Caco-2 (cell line): ENCODE measurements at regions not wholly inside any gene's neighbourhood (a gene's known extent, or its start where the extent isn't known, plus 50 kb on each side); places are given as distances from the start of the nearest gene placed in this dataset.

Source experiments
- BruUV-seq: library from RNA; stranded (reverse); fragments of 400-500 nt; replicated peaks from 2 replicates; lab custom pipeline; 2021; lab: Mats Ljungman, UMichigan
- CTCF ChIA-PET: fragments of 300-600 bp; sonication (Branson Sonifier 250); formaldehyde crosslinking; loops from one replicate; lab custom pipeline; 2022; ENCODE audit warnings: antibody characterized with exemption; lab: Charles Lee
- POLR2A ChIA-PET: fragments of 300-600 bp; sonication (Branson Sonifier 250); formaldehyde crosslinking; loops from one replicate; lab custom pipeline; 2022; ENCODE audit warnings: antibody characterized with exemption; lab: Charles Lee
- DNase-seq, 2 experiments: peaks; one replicate each; pipeline versions ENCODE4 v3.0.0 to v3.0.0-alpha.2; 2020 to 2022
- H3K27me3 ChIP-seq: replicated peaks from 2 replicates; pipeline ENCODE4 v1.6.0; 2011; ENCODE audit warnings: low read length; ENCODE audit not compliant: control insufficient read depth, insufficient read depth
- H3K36me3 ChIP-seq: 2 replicates; pipeline ENCODE4 v1.5.1; 2011; ENCODE audit warnings: low read length; ENCODE audit not compliant: control insufficient read depth, insufficient read depth
- H3K4me1 ChIP-seq: fragments of 250-450 bp; sonication (Bioruptor Pico); 2 replicates; pipeline ENCODE4 v1.5.1; 2020; ENCODE audit warnings: mild to moderate bottlenecking
- H3K4me3 ChIP-seq: 2 replicates; pipeline ENCODE4 v1.5.1; 2011; ENCODE audit warnings: low read depth, mild to moderate bottlenecking, control low read depth, low read length
- H3K9me3 ChIP-seq: fragments of 250-450 bp; sonication (Bioruptor Pico); 2 replicates; pipeline ENCODE4 v1.5.1; 2020; ENCODE audit warnings: mild to moderate bottlenecking, moderate library complexity
- H3K27ac Mint-ChIP-seq: one replicate; pipeline ENCODE4 v1.8.0; 2022; ENCODE audit warnings: mixed read lengths; ENCODE audit not compliant: unreplicated experiment
- H3K27me3 Mint-ChIP-seq: one replicate; pipeline ENCODE4 v1.8.0; 2022; ENCODE audit warnings: mixed read lengths; ENCODE audit not compliant: insufficient read depth, unreplicated experiment
- H3K36me3 Mint-ChIP-seq: one replicate; pipeline ENCODE4 v1.8.0; 2022; ENCODE audit warnings: mild to moderate bottlenecking, mixed read lengths; ENCODE audit not compliant: insufficient read depth, unreplicated experiment
- H3K4me1 Mint-ChIP-seq: one replicate; pipeline ENCODE4 v1.8.0; 2022; ENCODE audit warnings: low read depth, mixed read lengths; ENCODE audit not compliant: unreplicated experiment
- H3K4me3 Mint-ChIP-seq: one replicate; pipeline ENCODE4 v1.8.0; 2022; ENCODE audit warnings: mild to moderate bottlenecking, moderate library complexity, mixed read lengths; ENCODE audit not compliant: unreplicated experiment
- H3K9me3 Mint-ChIP-seq: one replicate; pipeline ENCODE4 v1.8.0; 2022; ENCODE audit warnings: mixed read lengths; ENCODE audit not compliant: unreplicated experiment
- intact Hi-C: fragments of 100-400 bp; cut with micrococcal nuclease; formaldehyde crosslinking; loops from one replicate; pipeline ENCODE4 v1.10.0; 2022; ENCODE audit not compliant: unreplicated experiment
- TF ChIP-seq, protein P1 (sequence below), 2 experiments: fragments of 200-600 bp in 1 of 2; IDR thresholded peaks; 1 replicate in 1 of 2; 2 replicates in 1 of 2; pipeline versions ENCODE4 v1.5.1 to v1.8.0; 2011 to 2022; ENCODE audit warnings: antibody characterized with exemption in 1 of 2, control low read depth in 1 of 2, inconsistent platforms in 1 of 2, low read depth in 1 of 2, low read length in 1 of 2, mild to moderate bottlenecking in 1 of 2, moderate library complexity in 1 of 2; ENCODE audit not compliant: insufficient read depth in 1 of 2, severe bottlenecking in 1 of 2, unreplicated experiment in 1 of 2

DNA sequence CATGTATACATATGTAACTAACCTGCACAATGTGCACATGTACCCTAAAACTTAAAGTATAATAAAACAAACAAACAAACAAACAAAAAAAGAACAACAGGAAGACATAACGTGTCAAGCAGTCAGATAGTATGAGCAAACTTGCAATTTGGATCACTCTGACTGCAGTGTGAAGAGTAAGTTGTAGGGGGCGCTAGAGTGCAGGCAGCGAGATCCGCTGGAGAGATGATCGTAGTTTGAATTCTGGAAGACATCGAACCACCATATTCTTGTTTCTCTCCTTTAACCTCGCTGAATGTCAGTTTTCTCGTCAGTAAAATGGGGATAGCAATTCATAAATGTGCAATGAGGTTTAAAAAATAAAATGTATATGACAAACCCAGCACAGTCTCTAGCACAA lies 165.2 kb upstream of the LMCD1 start:
- intact Hi-C loops = no loop called here
- no TSS peak for BruUV-seq
- ChIA-PET POLR2A (no interaction called here), CTCF (no interaction called here)
- Histone ChIP-seq H3K4me1 (no peaks in the 10 kb centered on the region), H3K36me3 (no peaks in the 10 kb centered on the region), H3K27me3 (no peaks in the 10 kb centered on the region), H3K4me3 (no peak overlapping the region), H3K9me3 (no peaks in the 10 kb centered on the region)
- no peak overlapping the region for H3K4me3 Mint-ChIP-seq
- H3K36me3 Mint-ChIP-seq = no peaks in the 10 kb centered on the region
- no peaks in the 10 kb centered on the region for H3K9me3 Mint-ChIP-seq
- H3K27ac Mint-ChIP-seq = no peak overlapping the region
- TF ChIP-seq, protein P1, sequence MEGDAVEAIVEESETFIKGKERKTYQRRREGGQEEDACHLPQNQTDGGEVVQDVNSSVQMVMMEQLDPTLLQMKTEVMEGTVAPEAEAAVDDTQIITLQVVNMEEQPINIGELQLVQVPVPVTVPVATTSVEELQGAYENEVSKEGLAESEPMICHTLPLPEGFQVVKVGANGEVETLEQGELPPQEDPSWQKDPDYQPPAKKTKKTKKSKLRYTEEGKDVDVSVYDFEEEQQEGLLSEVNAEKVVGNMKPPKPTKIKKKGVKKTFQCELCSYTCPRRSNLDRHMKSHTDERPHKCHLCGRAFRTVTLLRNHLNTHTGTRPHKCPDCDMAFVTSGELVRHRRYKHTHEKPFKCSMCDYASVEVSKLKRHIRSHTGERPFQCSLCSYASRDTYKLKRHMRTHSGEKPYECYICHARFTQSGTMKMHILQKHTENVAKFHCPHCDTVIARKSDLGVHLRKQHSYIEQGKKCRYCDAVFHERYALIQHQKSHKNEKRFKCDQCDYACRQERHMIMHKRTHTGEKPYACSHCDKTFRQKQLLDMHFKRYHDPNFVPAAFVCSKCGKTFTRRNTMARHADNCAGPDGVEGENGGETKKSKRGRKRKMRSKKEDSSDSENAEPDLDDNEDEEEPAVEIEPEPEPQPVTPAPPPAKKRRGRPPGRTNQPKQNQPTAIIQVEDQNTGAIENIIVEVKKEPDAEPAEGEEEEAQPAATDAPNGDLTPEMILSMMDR (IDR thresholded peaks at IDR 0.05; ENCODE audit: insufficient read depth in 1 of 2, low read depth in 1 of 2, low read length in 1 of 2, severe bottlenecking in 1 of 2, unreplicated experiment in 1 of 2) = peak; percentile 22 to 45
- peak in 1 of 2 experiments; percentile 6 for DNase-seq
- no peaks in the 10 kb centered on the region for H3K4me1 Mint-ChIP-seq
- H3K27me3 Mint-ChIP-seq = peaks cover 3% of the 10 kb centered on the region

DNA sequence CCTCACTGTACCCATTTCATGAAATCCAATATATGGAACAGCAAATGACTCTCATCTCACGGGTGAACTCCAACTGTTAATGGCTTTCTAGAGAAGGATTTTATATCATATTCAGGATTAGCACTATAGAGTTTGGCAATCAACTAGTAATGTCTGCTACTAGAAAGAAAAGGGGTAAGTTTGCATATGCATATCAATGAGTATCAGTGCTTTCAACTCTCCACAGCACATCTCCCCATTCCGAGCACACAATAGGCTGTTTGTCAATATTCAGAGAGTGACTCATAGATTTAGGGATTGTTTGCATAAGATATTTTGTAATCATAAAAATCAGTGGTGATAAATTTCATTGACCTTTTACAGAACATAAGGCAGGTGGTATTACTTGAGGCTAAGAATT lies 163.2 kb upstream of the LMCD1 start:
- CTCF ChIA-PET = no interaction called here
- intact Hi-C loops = no loop called here
- Mint-ChIP-seq H3K36me3 (no peaks in the 10 kb centered on the region), H3K9me3 (no peaks in the 10 kb centered on the region), H3K4me1 (no peaks in the 10 kb centered on the region), H3K27ac (no peak overlapping the region), H3K27me3 (no peaks in the 10 kb centered on the region), H3K4me3 (no peak overlapping the region)
- Histone ChIP-seq H3K9me3 (0 out of 2 replicates have a peak, but pooled peaks cover 3% of the 10 kb centered on the region), H3K27me3 (no peaks in the 10 kb centered on the region), H3K36me3 (no peaks in the 10 kb centered on the region), H3K4me3 (no peak overlapping the region), H3K4me1 (no peaks in the 10 kb centered on the region)
- TF ChIP-seq, protein P1 (IDR thresholded peaks at IDR 0.05; ENCODE audit: insufficient read depth in 1 of 2, low read depth in 1 of 2, low read length in 1 of 2, severe bottlenecking in 1 of 2, unreplicated experiment in 1 of 2) = no peak
- no TSS peak for BruUV-seq
- DNase-seq = no peak
- POLR2A ChIA-PET = no interaction called here

DNA sequence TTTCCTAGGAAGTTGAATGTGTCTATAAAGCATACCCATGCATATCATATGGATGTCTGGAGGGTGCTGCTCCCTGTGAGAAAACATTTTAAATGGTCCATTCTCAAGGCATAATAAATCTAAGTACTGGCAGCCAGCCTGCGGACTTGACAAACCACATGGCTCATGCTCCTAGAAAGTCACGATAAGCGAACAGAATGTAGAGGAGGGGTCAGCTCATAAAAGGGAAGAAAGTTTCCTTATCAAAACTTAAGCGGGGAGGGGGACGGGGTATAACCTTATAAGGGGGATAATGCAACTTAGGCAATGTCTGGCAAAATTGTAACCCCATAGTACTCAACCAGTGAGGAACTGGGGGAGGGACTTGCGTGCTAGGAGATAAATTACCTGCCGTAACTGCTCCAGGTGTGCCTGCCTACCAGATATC lies 159.8 kb upstream of the LMCD1 start:
- Mint-ChIP-seq H3K27ac (no peak overlapping the region), H3K4me3 (no peak overlapping the region), H3K27me3 (no peaks in the 10 kb centered on the region), H3K36me3 (no peaks in the 10 kb centered on the region), H3K9me3 (peaks cover 9% of the 10 kb centered on the region), H3K4me1 (no peaks in the 10 kb centered on the region)
- no peak for DNase-seq
- peaks cover 16% of the 10 kb centered on the region for H3K9me3 ChIP-seq
- ChIA-PET POLR2A (no interaction called here), CTCF (interaction anchor here (0.6 kb wide), 1 partner anchor 189 kb away, joined by 6 read pairs; no protein-coding TSS in a partner anchor)
- H3K4me3 ChIP-seq = no peak overlapping the region
- TF ChIP-seq, protein P1 (IDR thresholded peaks at IDR 0.05; ENCODE audit: insufficient read depth in 1 of 2, low read depth in 1 of 2, low read length in 1 of 2, severe bottlenecking in 1 of 2, unreplicated experiment in 1 of 2) = no peak
- no peaks in the 10 kb centered on the region for H3K36me3 ChIP-seq
- intact Hi-C loops = no loop called here
- no peaks in the 10 kb centered on the region for H3K27me3 ChIP-seq
- BruUV-seq = no TSS peak
- no peaks in the 10 kb centered on the region for H3K4me1 ChIP-seq
